ENCODE measurements at regions not wholly inside any gene's neighbourhood (a gene's known extent, or its start where the extent isn't known, plus 50 kb on each side); places are given as distances from the start of the nearest gene placed in this dataset.

DNA sequence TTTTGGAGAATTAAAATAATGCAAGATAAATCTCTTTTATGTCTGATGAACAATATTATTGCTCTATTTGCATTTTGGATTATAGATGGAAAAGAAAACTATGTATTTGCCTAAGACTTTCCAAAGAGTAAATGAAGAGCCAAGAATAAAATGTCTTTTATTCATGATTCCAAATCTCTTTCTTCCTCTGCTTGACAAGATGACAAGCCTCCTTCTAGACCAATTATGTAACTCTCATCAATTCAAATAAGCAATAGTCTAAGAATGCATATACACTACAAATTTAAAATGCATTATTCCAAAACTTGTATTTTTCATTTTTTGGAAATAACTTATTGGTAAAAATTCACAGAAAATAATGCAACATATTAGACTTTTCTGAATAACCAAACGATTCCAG is 377.3 kb downstream of the GASK1B start:
- Histone ChIP-seq H3K27ac (ENCODE audit: low read depth in 1 of 2, low read length in 1 of 2) (no peak overlapping the region), H3K36me3 (ENCODE audit: control insufficient read depth in 4 of 4, insufficient read depth in 4 of 4, low read length in 4 of 4) (no peaks in the 10 kb centered on the region), H3K4me3 (no peak overlapping the region), H3K27me3 (ENCODE audit: control insufficient read depth in 3 of 3, insufficient read depth in 3 of 3, low read length in 2 of 3) (no peaks in the 10 kb centered on the region), H3K4me1 (ENCODE audit: control insufficient read depth in 5 of 5, insufficient read depth in 5 of 5, low read length in 5 of 5) (no peaks in the 10 kb centered on the region), H3K9me3 (ENCODE audit: control insufficient read depth in 4 of 4, insufficient read depth in 3 of 4, low read length in 3 of 4) (no peaks in the 10 kb centered on the region), H3K9ac (ENCODE audit: insufficient read depth in 1 of 2, low read length in 2 of 2) (no peak overlapping the region)
- DNase-seq (no peak), ATAC-seq (ENCODE audit: insufficient read depth, low FRiP score) (no peak)
- TF ChIP-seq, protein P1, sequence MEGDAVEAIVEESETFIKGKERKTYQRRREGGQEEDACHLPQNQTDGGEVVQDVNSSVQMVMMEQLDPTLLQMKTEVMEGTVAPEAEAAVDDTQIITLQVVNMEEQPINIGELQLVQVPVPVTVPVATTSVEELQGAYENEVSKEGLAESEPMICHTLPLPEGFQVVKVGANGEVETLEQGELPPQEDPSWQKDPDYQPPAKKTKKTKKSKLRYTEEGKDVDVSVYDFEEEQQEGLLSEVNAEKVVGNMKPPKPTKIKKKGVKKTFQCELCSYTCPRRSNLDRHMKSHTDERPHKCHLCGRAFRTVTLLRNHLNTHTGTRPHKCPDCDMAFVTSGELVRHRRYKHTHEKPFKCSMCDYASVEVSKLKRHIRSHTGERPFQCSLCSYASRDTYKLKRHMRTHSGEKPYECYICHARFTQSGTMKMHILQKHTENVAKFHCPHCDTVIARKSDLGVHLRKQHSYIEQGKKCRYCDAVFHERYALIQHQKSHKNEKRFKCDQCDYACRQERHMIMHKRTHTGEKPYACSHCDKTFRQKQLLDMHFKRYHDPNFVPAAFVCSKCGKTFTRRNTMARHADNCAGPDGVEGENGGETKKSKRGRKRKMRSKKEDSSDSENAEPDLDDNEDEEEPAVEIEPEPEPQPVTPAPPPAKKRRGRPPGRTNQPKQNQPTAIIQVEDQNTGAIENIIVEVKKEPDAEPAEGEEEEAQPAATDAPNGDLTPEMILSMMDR (IDR thresholded peaks at IDR 0.05; ENCODE audit: control extremely low read depth, extremely low read depth): no peak
- WGBS, 2 donors: 76 to 86% methylated on average over 1 of the region's 1 CpG

DNA sequence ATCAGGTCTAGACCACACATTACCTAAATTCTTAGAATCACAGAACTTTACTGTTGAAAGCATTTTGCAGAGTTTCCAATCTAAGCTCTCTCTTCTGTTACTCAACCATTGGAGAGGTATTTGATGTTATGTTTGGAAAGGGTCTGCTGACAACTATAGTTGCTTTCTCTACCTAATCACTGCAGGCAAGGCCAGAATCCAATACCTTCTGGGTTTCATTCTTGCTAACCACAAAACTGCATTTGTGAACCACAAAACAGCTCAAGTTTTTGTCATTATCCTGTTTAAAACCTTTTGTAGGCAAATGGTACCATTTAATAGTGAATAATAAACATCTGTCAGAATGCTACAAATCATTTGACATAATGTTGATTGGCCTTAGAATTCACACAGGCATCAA is 380.1 kb downstream of the GASK1B start:
- ATAC-seq (ENCODE audit: insufficient read depth, low FRiP score) (no peak), DNase-seq (no peak)
- Histone ChIP-seq H3K27me3 (ENCODE audit: control insufficient read depth in 3 of 3, insufficient read depth in 3 of 3, low read length in 2 of 3) (no peaks in the 10 kb centered on the region), H3K4me1 (ENCODE audit: control insufficient read depth in 5 of 5, insufficient read depth in 5 of 5, low read length in 5 of 5) (no peaks in the 10 kb centered on the region), H3K36me3 (ENCODE audit: control insufficient read depth in 4 of 4, insufficient read depth in 4 of 4, low read length in 4 of 4) (no peaks in the 10 kb centered on the region), H3K4me3 (no peak overlapping the region), H3K9me3 (ENCODE audit: control insufficient read depth in 4 of 4, insufficient read depth in 3 of 4, low read length in 3 of 4) (no peaks in the 10 kb centered on the region), H3K27ac (ENCODE audit: low read depth in 1 of 2, low read length in 1 of 2) (no peak overlapping the region), H3K9ac (ENCODE audit: insufficient read depth in 1 of 2, low read length in 2 of 2) (no peak overlapping the region)
- TF ChIP-seq, protein P1 (IDR thresholded peaks at IDR 0.05; ENCODE audit: control extremely low read depth, extremely low read depth): no peak

DNA sequence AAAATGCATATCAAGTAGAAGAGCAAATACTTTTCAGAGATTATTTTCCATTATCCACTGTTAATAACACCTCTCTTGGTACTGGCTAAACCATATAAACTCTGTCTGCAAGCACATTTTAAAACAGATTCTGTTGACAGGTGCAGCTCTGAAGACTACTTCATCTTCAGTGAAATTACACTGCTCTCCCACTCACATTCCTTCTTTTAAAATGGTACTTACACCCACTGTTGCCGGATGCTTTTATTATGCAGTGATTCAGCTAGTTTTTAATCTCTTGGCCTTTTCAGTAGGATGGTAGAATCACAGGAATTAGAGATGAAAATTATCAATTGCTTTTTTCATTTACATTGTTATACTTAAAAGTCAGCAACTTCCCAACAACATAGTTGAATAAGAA is 381.6 kb downstream of the GASK1B start:
- ATAC-seq (ENCODE audit: insufficient read depth, low FRiP score) (no peak), DNase-seq (no peak)
- Histone ChIP-seq H3K4me3 (no peak overlapping the region), H3K36me3 (ENCODE audit: control insufficient read depth in 4 of 4, insufficient read depth in 4 of 4, low read length in 4 of 4) (no peaks in the 10 kb centered on the region), H3K27me3 (ENCODE audit: control insufficient read depth in 3 of 3, insufficient read depth in 3 of 3, low read length in 2 of 3) (no peaks in the 10 kb centered on the region), H3K9ac (ENCODE audit: insufficient read depth in 1 of 2, low read length in 2 of 2) (no peak overlapping the region), H3K27ac (ENCODE audit: low read depth in 1 of 2, low read length in 1 of 2) (no peak overlapping the region), H3K4me1 (ENCODE audit: control insufficient read depth in 5 of 5, insufficient read depth in 5 of 5, low read length in 5 of 5) (no peaks in the 10 kb centered on the region), H3K9me3 (ENCODE audit: control insufficient read depth in 4 of 4, insufficient read depth in 3 of 4, low read length in 3 of 4) (no peaks in the 10 kb centered on the region)
- WGBS, 2 donors: 69 to 86% methylated on average over 1 of the region's 1 CpG
- TF ChIP-seq, protein P1 (IDR thresholded peaks at IDR 0.05; ENCODE audit: control extremely low read depth, extremely low read depth): no peak

DNA sequence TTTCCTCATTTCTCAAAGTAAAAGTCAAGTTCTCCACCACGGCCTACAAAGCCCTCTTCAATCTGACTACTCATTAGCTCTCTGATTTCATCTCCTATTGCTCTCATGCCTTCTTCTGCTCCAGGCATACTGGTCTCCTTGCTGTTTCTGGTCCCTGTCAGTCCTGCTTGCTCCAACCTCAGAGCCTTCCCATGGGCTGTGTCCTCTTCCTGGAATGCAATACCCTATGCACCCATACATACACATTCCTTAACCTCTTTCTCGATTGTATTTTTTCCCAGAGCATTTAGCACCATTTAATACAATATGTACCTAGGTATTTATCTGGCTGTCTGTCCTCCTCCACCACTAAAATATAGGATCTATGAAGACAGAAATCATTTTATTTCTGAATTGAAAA is 385.2 kb downstream of the GASK1B start:
- TF ChIP-seq, protein P1 (IDR thresholded peaks at IDR 0.05; ENCODE audit: control extremely low read depth, extremely low read depth): no peak
- no peak overlapping the region for H3K27ac ChIP-seq (ENCODE audit: low read depth in 1 of 2, low read length in 1 of 2)
- no peak overlapping the region for H3K4me3 ChIP-seq
- H3K4me1 ChIP-seq (ENCODE audit: control insufficient read depth in 5 of 5, insufficient read depth in 5 of 5, low read length in 5 of 5): no peaks in the 10 kb centered on the region
- 81 to 86% methylated on average over 2 of the region's 2 CpGs for WGBS, 2 donors
- H3K36me3 ChIP-seq (ENCODE audit: control insufficient read depth in 4 of 4, insufficient read depth in 4 of 4, low read length in 4 of 4): no peaks in the 10 kb centered on the region
- no peaks in the 10 kb centered on the region for H3K27me3 ChIP-seq (ENCODE audit: control insufficient read depth in 3 of 3, insufficient read depth in 3 of 3, low read length in 2 of 3)
- no peak overlapping the region for H3K9ac ChIP-seq (ENCODE audit: insufficient read depth in 1 of 2, low read length in 2 of 2)
- no peak for DNase-seq
- H3K9me3 ChIP-seq (ENCODE audit: control insufficient read depth in 4 of 4, insufficient read depth in 3 of 4, low read length in 3 of 4): no peaks in the 10 kb centered on the region
- ATAC-seq (ENCODE audit: insufficient read depth, low FRiP score): no peak

Data from lung (tissue), 11 donors.